ENCODE measurements at regions not wholly inside any gene's neighbourhood (a gene's known extent, or its start where the extent isn't known, plus 50 kb on each side); places are given as distances from the start of the nearest gene placed in this dataset.

- no peak for DNase-seq
- Histone ChIP-seq H3K9me3 (ENCODE audit: control insufficient read depth in 2 of 3, insufficient read depth in 1 of 3, low read length in 3 of 3) (no peaks in the 10 kb centered on the region), H3K4me3 (ENCODE audit: low read length in 3 of 3) (no peak overlapping the region), H3K4me1 (ENCODE audit: control insufficient read depth in 2 of 3, insufficient read depth in 2 of 3, low read depth in 1 of 3, low read length in 3 of 3) (no peaks in the 10 kb centered on the region), H3K27ac (ENCODE audit: low read depth in 2 of 2, low read length in 2 of 2) (no peak overlapping the region), H3K27me3 (ENCODE audit: control insufficient read depth, insufficient read depth, low read length) (peaks cover 2% of the 10 kb centered on the region), H3K36me3 (ENCODE audit: control insufficient read depth in 2 of 3, insufficient read depth in 3 of 3, low read length in 3 of 3) (no peaks in the 10 kb centered on the region), H3K9ac (ENCODE audit: low read length in 3 of 3) (no peak overlapping the region)
- FAIRE-seq = no peak
- TF ChIP-seq, protein P1, sequence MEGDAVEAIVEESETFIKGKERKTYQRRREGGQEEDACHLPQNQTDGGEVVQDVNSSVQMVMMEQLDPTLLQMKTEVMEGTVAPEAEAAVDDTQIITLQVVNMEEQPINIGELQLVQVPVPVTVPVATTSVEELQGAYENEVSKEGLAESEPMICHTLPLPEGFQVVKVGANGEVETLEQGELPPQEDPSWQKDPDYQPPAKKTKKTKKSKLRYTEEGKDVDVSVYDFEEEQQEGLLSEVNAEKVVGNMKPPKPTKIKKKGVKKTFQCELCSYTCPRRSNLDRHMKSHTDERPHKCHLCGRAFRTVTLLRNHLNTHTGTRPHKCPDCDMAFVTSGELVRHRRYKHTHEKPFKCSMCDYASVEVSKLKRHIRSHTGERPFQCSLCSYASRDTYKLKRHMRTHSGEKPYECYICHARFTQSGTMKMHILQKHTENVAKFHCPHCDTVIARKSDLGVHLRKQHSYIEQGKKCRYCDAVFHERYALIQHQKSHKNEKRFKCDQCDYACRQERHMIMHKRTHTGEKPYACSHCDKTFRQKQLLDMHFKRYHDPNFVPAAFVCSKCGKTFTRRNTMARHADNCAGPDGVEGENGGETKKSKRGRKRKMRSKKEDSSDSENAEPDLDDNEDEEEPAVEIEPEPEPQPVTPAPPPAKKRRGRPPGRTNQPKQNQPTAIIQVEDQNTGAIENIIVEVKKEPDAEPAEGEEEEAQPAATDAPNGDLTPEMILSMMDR (IDR thresholded peaks at IDR 0.05; ENCODE audit: borderline replicate concordance, extremely low read depth, insufficient read depth) = no peak
- intact Hi-C loops (cut with DNase I) = loop anchor here (10.0 kb wide), 1 partner anchor 395 kb away; the partner anchor contains the start of gene GUCY2F
These were observed 122.9 kb upstream of the TMEM164 start for GRCh38 chrX:109879991-109880390.

DNA sequence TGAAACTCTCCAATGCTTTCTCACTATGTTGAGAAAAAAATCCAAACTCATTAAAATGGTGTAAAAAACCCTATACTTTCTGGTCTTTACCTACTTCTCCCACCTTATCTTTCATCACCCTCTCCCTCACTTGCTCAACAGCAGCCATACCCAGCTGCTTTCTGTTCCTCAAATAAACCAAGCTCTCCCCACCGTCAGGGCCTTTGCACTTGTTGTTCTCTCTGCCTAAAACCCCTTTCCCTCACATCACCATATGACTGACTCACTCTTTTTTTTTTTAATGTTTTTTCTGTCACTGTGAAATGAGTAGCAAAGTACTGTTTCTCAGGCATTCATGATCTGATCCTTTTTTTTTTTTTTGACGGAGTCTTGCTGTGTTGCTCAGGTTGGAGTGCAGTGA is 122.3 kb upstream of the TMEM164 start:
- Histone ChIP-seq H3K4me3 (ENCODE audit: low read length in 3 of 3) (no peak overlapping the region), H3K27ac (ENCODE audit: low read depth in 2 of 2, low read length in 2 of 2) (no peak overlapping the region), H3K9ac (ENCODE audit: low read length in 3 of 3) (no peak overlapping the region), H3K9me3 (ENCODE audit: control insufficient read depth in 2 of 3, insufficient read depth in 1 of 3, low read length in 3 of 3) (no peaks in the 10 kb centered on the region), H3K36me3 (ENCODE audit: control insufficient read depth in 2 of 3, insufficient read depth in 3 of 3, low read length in 3 of 3) (no peaks in the 10 kb centered on the region), H3K4me1 (ENCODE audit: control insufficient read depth in 2 of 3, insufficient read depth in 2 of 3, low read depth in 1 of 3, low read length in 3 of 3) (no peaks in the 10 kb centered on the region), H3K27me3 (ENCODE audit: control insufficient read depth, insufficient read depth, low read length) (peaks cover 2% of the 10 kb centered on the region)
- TF ChIP-seq, protein P1 (IDR thresholded peaks at IDR 0.05; ENCODE audit: borderline replicate concordance, extremely low read depth, insufficient read depth) = no peak
- FAIRE-seq (no peak), DNase-seq (no peak)
- intact Hi-C loops (cut with DNase I) = loop anchor here (10.0 kb wide), 1 partner anchor 396 kb away; the partner anchor contains the start of gene GUCY2F

- FAIRE-seq (peak; percentile 47), DNase-seq (peak in 3 of 5 donors; percentile 37 to 44 (median 40))
- H3K4me3 ChIP-seq (ENCODE audit: low read length in 3 of 3) = no peak overlapping the region
- TF ChIP-seq, protein P1 (IDR thresholded peaks at IDR 0.05; ENCODE audit: borderline replicate concordance, extremely low read depth, insufficient read depth) = peak; percentile 65
- intact Hi-C loops (cut with DNase I) = loop anchor here (10.0 kb wide), 1 partner anchor 401 kb away; the partner anchor contains the start of gene GUCY2F
- H3K27me3 ChIP-seq (ENCODE audit: control insufficient read depth, insufficient read depth, low read length) = no peaks in the 10 kb centered on the region
- no peaks in the 10 kb centered on the region for H3K36me3 ChIP-seq (ENCODE audit: control insufficient read depth in 2 of 3, insufficient read depth in 3 of 3, low read length in 3 of 3)
- no peaks in the 10 kb centered on the region for H3K4me1 ChIP-seq (ENCODE audit: control insufficient read depth in 2 of 3, insufficient read depth in 2 of 3, low read depth in 1 of 3, low read length in 3 of 3)
- no peak overlapping the region for H3K27ac ChIP-seq (ENCODE audit: low read depth in 2 of 2, low read length in 2 of 2)
- no peaks in the 10 kb centered on the region for H3K9me3 ChIP-seq (ENCODE audit: control insufficient read depth in 2 of 3, insufficient read depth in 1 of 3, low read length in 3 of 3)
- H3K9ac ChIP-seq (ENCODE audit: low read length in 3 of 3) = no peak overlapping the region
These were observed 116.7 kb upstream of the TMEM164 start for GRCh38 chrX:109886122-109886761.
